SIG-M5 treated with dmso at 0.1 percent for 504 hours (cell line): ENCODE measurements at regions not wholly inside any gene's neighbourhood (a gene's known extent, or its start where the extent isn't known, plus 50 kb on each side); places are given as distances from the start of the nearest gene placed in this dataset.
"Not testable (repeated sequence)": the region's sequence is repeated elsewhere in the genome, so short reads cannot be mapped to it uniquely, and the experiment has no call there.

Experiments
- DNase-seq: peaks from one replicate; lab custom pipeline; 2025; ENCODE audit not compliant: unreplicated experiment; lab: John Stamatoyannopoulos, UW

DNA sequence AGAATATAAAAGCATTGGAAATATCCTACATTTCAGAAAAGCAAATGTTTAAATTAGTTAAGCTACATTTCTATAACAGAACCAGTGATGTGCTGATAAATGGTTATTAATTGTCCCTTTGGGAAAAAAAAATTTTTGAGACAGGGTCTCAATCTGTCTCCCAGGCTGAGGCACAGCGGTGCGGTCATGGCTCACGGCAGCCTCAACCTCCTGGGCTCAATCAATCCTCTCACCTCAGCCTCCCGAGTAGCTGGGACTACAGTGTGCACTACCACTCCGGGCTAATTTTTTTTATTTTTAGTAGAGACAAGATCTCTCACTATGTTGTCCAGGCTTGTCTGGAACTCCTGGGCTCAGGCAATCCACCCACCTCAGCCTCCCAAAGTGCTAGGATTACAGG lies 194.8 kb upstream of the SALL3 start:
- no peak for DNase-seq

DNA sequence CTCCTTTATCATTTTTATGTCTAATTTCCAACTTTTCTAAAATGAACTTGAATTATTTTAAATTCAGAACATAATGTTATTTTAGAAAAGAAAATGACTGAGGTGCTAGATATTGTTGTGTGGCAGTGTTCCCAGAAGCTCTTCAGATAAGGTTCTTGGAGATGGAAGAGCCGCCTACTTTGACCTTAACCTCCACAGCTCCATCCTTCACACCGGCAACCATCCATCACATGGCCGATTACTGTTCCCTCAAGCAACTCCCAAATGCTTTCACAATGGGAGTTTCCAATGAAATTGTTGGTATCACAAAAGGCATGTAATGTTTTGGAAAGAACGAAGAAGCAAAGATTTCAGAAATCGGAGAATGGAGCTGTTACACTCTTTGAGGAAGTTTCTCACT lies 193.9 kb upstream of the SALL3 start:
- DNase-seq: no peak

DNA sequence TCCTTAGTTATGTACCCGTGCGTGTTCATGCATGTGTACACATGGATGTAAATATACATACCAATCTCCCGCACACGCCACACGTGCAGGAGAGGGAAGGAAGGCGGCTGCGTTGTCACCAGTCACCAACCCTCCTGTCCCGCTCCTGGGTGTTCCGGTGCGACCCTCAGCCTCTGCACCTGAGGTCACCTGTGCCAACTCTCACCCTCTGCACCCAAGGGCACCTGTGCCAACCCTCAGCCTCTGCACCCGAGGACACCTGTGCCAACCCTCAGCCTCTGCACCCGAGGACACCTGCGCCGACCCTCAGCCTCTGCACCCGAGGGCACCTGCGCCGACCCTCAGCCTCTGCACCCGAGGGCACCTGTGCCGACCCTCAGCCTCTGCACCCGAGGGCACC lies 192.8 kb upstream of the SALL3 start:
- no peak for DNase-seq

DNA sequence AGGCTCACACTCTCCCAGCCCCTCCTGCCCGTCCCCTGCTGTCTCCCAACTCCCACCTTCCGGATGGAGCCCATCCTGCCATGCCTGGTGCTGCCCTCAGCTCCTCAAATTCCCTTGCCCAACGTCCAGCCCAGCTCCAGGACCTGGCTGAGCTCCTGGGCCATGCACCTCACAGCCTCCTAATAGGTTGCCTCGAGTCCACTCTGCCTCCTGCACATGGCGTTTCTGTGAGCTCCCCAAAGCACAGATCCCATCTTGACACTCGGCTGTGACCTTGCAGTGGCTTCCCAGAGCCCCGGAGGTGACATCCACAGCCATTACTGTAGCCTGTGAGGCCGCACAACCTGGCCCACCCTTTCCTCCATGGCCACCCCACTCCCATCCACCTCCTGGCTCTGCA lies 191.9 kb upstream of the SALL3 start:
- DNase-seq: no peak

DNA sequence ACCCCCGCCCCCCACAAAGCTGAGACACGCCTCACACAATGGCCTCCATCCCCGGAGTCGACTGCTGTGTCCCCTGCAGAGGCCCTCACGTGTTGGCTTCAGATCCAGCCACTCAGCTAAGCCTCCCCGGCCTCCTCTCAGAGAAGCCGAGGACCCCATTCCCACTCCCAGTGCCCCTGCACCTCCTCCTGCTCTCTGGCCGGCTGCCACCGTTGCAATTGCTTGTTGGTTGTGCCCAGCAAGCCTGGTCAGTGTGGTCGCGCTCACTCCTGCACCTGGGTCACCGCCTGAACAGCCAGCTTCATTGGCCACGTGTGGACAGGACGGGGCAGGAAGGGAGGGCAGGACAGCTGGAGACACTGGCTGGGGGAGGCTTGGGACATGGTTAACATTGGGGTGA lies 191.5 kb upstream of the SALL3 start:
- DNase-seq: no peak

DNA sequence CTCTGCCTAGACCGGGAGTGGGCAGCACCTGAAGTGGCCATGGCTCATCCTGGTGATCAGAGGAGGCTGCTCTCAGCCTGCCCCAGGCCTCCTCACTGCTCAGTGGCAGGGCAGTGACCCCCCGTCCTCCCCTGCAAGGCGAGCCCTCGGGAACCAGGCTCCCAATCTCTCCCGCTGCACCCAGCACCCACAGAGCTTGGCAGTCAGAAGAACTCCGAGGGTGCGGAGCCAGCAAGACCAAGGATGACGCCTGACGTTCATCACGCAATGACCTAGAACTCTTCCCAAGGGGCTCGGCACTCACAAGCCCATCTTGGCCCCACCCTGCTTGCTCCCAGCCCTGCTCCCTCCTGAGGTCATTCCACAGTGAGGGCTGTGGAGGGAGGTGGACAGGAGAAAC lies 189.8 kb upstream of the SALL3 start:
- no peak for DNase-seq

DNA sequence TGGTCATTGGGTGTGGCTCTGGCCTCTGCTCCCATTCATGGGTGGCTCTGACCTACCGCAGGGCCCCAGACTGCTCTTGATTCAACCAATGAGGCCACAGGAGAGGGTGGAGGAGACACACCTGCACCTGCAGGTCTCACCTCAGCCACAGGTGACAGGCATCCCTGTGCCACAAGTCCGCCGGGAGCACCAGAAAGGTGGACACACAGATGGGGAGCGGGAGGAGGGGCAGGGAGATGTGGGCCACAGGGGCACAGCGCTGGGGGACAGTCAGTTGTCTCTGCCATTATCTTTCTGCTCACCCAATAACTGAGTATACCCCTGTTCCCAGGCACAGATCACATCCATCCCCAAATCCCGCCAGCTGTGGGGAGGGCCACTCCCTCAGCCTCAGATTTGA lies 189.1 kb upstream of the SALL3 start:
- no peak for DNase-seq

DNA sequence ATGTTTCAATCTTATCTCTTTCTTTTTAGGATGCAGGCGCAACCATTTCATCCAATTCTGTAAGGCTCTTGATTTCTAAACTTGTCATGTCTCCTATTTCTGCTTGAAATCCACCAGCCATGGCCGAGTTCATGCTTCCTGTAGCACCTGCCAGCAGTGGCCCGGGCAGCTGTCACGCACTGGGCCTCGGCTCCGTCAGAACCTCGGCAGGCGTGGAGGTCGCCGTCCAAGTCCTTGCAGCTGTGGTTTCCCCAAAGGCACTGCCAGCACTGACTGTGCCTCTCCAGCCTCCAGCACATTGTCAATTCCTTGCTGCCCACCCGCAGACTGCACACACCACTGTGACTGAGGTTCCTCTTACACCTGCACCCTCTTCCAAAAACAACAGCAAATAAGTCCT lies 188.7 kb upstream of the SALL3 start:
- no peak for DNase-seq

DNA sequence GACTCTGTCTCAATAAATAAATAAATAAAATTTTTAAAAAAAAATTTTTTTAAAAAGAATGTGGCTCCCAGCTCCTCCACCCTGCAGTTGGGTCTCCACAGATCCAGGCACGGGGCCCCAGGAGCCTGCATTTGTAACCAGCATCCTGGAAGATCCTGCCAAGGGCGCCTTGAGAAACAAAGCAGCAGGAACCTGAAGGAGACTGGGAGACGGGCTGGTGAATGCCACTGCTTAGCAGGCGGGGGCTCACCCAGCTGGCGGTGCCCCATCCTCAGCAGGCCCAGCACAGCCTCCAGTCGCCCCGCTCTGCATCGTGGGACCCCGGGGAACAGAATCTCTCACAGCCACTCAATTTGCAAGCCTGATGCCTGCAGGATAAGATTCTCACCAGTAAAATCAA lies 187.5 kb upstream of the SALL3 start:
- DNase-seq: no peak

DNA sequence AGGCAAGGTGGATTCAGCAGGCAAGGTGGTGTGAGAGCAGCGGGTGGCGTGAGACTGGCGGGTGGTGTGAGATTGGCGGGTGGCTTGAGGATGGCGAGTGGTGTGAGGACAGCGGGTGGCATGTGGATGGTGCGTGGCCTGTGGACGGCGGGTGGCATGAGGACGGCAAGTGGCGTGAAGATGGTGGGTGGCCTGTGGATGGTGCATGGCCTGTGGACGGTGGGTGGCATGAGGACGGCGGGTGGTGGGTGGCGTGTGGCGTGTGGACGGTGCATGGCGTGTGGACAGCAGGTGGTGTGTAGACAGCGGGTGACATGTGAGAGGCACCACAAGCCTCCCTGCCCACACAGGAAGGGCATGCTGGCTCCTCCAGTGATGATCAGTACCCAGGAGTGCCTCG lies 186.9 kb upstream of the SALL3 start:
- no peak for DNase-seq

DNA sequence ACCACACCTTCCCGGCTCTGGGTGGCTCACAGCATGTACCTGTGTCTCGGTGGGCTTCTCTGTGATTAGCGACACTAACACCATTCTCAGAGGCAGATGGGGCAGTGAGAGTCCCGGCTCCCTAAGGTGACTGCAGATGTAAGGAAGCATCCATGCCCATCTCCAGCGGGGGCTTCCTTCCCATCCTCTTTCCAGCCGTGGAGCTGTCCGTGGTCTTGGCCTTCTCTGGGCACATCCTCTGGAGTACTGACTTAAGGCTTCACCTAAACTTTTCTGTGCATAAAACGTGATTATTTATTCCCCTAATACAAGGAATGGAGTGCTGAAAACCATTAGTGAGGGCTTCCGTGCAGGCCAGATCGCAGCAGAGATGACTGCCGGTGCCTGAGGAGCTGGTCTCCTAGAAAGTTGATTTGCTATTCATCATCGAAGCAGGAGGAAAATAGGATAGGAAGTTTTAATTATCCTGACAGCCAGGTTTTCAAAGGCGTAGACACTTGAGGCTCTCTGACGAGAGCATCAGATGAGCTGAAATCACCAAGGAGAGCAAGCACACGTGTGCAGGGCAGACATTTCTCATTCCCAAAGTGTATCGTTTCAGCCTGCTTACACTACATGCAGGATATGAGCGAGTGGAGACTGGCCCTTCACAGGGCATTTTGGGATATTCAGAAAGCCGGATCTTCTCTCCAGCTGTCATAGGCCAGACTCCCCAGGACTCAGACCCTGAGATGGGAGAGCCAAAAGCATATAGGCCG lies 186.1 kb upstream of the SALL3 start:
- DNase-seq: no peak

DNA sequence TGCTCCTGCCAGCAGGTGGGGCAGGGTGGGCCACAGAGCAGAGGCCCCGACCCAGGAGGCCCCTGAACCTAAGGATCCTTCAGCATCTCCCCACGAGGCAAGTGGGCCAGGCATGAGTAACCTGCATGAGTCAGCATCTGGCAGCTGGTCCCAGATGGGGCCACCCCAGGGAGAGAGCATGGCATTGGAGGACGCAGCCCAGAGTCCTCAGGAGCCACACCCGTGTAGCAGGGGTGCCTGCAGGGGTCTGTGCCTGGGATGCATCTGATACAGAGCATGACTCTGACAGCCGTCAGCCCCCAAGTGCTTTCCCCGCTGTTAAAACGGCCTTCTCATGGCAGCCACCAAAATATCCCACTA lies 185.6 kb upstream of the SALL3 start:
- no peak for DNase-seq

DNA sequence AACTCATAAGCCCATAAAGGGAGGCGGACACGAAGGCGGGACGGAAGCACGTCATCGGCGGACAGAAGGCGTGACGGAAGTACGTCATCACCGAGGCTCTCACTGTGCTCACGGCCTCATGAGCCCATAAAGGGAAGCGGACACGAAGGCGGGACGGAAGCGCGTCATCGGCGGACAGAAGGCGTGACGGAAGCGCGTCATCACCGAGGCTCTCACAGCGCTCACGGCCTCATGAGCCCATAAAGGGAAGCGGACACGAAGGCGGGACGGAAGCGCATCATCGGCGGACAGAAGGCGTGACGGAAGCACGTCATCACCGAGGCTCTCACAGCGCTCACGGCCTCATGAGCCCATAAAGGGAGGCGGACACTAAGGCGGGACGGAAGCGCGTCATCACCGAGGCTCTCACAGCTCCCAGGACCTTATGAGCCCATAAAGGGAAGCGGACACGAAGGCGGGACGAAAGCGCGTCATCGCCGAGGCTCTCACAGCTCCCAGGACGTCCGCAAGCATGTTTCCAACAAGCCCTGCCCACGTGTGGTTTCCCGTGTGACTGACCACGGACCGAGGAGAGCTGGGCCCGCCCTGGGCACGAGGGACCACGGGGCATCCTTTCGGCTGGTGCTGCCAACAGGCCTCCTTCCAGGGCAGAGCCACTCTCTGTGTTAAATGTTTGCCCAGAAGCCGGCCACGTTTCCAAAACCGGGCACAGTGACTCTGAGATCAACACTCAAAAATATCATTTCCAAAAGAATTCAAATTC lies 182.7 kb upstream of the SALL3 start:
- no peak for DNase-seq

DNA sequence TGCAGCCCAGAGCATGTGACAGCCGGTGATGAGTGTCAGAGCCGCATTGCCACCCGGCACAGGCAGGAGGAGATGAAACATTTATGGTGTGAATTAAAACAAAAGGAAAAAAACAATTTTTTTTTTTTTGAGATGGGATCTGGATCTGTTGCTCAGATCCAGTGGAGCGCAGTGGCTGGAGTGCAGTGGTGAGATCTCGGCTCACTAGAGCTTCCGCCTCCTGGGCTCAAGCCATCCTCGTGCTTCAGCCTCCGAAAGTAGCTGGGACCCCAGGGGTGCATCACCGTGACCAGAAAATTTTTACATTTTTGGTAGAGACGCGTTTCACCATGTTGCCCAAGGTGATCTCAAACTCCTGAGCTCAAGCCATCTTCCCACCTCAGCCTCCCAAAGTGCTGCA lies 182.1 kb upstream of the SALL3 start:
- DNase-seq: no peak

DNA sequence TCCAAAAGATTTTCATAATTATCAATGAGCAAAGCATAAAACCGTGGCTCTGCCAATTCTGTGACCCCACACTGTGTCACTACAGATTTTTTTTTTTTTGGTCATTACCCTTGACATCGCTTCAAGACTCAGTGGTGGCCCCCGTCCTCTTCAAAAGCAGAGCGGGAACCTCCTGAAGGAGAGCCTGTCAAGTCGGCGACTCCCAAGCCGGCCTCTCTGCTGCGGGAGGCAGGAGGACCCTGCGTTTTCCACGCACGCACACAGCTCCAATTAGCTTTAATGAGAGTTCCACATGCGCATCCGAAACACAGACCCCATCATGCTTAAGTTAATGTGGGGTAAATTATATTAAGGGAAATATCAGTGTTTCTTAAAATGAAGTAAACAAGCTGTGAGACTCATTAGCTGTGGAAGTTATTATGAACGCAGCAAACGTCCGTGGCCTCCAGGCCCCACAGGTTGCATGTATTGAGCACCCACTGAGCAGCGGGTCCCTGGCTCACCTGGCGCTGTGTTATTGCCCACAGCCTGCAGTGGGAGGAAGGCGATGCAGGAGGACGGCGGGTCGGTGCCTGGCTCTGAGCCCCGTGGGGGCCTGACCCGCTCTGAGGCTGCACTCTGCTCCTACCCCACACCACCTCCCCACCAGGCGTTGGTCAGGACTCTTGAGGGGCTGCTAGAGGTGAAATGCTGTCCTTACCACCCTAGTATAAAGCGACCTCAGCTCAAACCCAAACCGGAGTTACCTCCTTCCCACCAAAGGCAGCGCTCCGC lies 181.0 kb upstream of the SALL3 start:
- no peak for DNase-seq

DNA sequence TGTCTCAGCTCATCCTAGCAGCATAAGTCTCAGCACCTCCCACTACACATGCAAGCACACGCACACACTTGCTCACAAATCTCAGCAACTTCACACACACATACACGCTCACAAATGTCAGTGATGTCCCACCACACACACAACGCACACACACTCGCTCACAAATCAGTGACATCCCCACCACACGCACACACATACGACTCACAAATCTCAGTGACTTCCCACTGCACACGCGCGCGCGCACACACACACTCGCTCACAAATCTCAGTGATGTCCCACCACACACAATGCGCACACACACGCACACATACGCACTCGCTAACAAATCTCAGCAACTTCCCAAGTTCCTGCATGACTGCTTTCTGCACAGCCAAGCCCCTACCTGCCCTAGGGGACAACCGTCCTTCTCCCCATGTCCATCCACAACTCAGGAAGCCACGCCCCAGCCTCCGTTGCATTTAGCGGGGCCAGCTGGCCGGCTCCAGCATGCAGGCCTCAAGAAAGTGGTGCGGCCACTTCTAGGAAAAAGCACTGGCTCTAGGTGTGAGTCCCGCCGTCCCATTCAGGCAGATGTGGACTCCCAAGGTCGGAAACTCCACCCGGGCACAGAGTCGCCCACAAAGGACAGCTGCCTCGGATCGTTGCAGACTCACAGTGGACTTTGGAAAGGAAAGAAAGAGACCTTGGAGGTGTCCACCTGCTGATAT lies 180.1 kb upstream of the SALL3 start:
- no peak for DNase-seq

DNA sequence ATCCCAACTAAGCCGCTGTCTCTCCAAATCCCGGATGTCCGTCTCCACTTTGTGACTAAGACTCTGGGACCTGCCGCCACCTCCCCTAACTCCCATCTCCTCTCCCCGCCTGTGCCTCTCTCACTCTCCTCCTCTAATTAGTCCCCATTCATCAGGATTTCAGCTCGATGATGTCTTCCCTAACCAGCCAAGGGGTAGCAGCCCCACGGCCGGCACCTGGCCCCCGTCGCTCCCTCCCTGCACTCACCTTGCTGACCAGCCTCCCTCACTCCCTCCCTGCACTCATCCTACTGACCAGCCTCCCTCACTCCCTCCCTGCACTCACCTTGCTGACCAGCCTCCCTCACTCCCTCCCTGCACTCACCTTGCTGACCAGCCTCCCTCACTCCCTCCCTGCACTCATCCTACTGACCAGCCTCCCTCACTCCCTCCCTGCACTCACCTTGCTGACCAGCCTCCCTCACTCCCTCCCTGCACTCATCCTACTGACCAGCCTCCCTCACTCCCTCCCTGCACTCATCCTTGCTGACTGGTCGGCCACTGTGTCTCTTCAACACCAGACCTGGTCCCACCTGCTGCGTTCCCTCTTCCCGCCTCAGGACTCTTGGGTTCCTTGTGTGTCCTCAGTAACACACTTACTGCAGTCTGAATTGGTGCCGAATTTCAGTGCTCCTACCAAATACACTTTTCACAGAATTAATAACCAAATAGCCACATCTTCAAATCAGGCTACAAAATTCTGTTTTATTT lies 179.3 kb upstream of the SALL3 start:
- not testable (repeated sequence) for DNase-seq

DNA sequence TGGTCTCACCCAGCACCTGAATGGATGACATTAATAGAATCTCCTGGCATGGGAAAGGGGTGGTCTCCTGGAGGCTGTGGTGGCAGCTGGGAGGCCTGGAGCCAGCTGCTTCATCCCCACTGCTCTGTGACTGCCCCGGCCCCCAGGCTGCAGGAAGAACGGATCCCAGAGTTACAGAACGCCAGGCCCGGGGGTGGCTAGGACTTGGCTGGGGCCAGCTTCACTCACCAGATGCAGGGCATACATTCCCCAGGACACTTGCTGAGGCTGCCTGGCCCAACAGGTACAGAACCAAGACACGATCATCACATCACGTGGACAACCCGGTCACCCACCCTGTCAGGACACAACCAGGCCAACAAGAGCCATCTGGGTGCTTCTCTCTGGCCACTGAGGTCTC lies 178.6 kb upstream of the SALL3 start:
- DNase-seq: no peak

DNA sequence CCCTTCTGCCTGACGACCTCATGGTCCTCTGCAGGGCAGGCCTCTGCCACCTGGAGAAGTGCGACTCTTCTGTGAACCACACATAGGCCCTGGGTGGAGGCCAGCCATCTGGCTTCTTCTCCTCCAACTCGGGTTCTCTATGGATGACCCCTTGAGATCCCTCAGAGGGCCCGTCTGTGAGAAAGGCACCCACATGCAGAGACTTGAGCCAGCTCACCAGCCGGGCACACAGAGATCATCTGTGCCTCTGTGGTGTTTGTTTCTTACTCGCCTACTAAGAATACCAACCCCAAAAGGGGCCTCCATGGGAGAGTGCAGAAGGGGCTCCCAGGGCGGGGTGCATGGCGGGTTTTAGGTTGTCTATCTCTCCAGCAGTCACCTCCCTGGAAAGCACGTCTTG lies 176.5 kb upstream of the SALL3 start:
- no peak for DNase-seq

DNA sequence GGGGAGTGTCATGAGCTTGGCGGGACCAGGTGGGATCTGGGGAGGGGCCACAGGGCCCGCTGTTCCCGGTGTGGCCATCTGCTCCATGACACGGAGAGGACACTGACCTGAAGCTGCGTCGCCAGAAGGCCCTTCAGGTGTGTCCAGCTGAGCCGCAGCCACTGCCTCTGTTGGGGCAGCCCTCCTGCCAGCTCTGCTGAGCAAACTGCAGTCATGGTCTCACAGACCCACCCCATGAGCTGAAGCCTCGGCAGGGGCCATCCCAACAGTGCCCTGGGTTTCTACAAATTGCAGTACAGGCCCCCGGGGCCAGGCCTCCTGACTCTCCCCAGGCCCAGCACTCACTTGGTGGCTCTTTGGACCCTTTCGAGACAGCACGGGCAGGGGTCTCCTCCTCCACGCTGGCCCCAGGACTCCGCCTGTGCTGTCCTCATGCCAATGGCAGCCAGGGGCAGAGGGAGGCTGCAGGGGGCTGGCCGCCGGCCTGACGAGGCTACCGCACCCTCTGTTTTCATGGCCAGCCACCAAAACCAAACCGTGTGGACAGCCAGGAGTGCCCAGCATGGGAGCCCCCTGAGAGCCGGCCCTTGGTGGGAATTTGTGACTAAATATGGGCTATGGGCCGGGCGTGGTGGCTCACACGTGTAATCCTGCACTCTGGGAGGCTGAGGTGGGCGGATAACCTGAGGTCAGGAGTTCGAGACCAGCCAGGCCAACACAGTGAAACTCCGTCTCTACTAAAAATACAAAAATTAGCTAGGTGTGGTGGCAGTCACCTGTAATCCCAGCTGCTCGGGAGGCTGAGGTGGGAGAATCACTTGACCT lies 175.2 kb upstream of the SALL3 start:
- no peak for DNase-seq
